H1 (cell line): ENCODE measurements at regions not wholly inside any gene's neighbourhood (a gene's known extent, or its start where the extent isn't known, plus 50 kb on each side); places are given as distances from the start of the nearest gene placed in this dataset.

Experiments used
- CTCF ChIA-PET: fragments of 300-600 bp; sonication (Branson Sonifier 250); formaldehyde crosslinking; loops from one replicate; lab custom pipeline; 2021; ENCODE audit not compliant: partially characterized antibody; lab: Charles Lee
- POLR2A ChIA-PET: fragments of 300-600 bp; sonication (Branson Sonifier 250); formaldehyde crosslinking; loops from one replicate; lab custom pipeline; 2021; ENCODE audit warnings: inconsistent platforms; ENCODE audit not compliant: partially characterized antibody; lab: Charles Lee
- DNase-seq, 2 experiments: peaks; one replicate each; pipeline versions ENCODE4 v3.0.0 to v3.0.0-alpha.2; 2010 to 2022; ENCODE audit warnings: low spot score in 2 of 2, low read depth in 1 of 2, mixed read lengths in 1 of 2
- FAIRE-seq: peaks from 2 replicates; lab custom pipeline; 2011; peaks lifted over from hg19 to GRCh38; lab: Jason Lieb, UNC
- H2AFZ ChIP-seq: 2 replicates; pipeline ENCODE4 v1.8.1; 2012; ENCODE audit warnings: low read length, inconsistent platforms
- H2AK5ac ChIP-seq: 2 replicates; pipeline ENCODE4 v1.6.1; 2013; ENCODE audit warnings: low read depth, low read length
- H2BK120ac ChIP-seq: replicated peaks from 2 replicates; pipeline ENCODE3; 2013; ENCODE audit warnings: low read depth, low read length, inconsistent platforms
- H2BK12ac ChIP-seq: 2 replicates; pipeline ENCODE4 v1.6.1; 2013; ENCODE audit warnings: low read depth, low read length
- H2BK15ac ChIP-seq: 2 replicates; pipeline ENCODE4 v1.6.1; 2013; ENCODE audit warnings: low read length
- H2BK20ac ChIP-seq: 2 replicates; pipeline ENCODE4 v1.6.1; 2013; ENCODE audit warnings: low read length
- H2BK5ac ChIP-seq: 2 replicates; pipeline ENCODE4 v1.6.1; 2013; ENCODE audit warnings: low read depth, low read length
- H3K14ac ChIP-seq: 2 replicates; pipeline ENCODE4 v1.6.1; 2013; ENCODE audit warnings: inconsistent platforms; ENCODE audit not compliant: insufficient read length
- H3K18ac ChIP-seq: 2 replicates; pipeline ENCODE4 v1.6.1; 2013; ENCODE audit warnings: low read length; ENCODE audit errors: extremely low read depth
- H3K23ac ChIP-seq: 2 replicates; pipeline ENCODE4 v1.6.1; 2013; ENCODE audit warnings: inconsistent platforms; ENCODE audit not compliant: insufficient read length
- H3K23me2 ChIP-seq: 2 replicates; pipeline ENCODE4 v1.6.1; 2013; ENCODE audit warnings: low read depth, low read length
- H3K27ac ChIP-seq: 2 replicates; pipeline ENCODE4 v1.6.1; 2011; ENCODE audit warnings: low read depth, low read length, inconsistent platforms
- H3K27me3 ChIP-seq, 4 experiments: replicated peaks in 1 of 4; 1 replicate in 1 of 4; 2 replicates in 3 of 4; pipeline versions ENCODE4 v1.6.1 to v1.8.1; 2011 to 2013; ENCODE audit warnings: low read length in 3 of 4, mild to moderate bottlenecking in 3 of 4, inconsistent platforms in 2 of 4, mixed read lengths in 2 of 4, moderate library complexity in 1 of 4; ENCODE audit not compliant: control insufficient read depth in 3 of 4, insufficient read depth in 3 of 4; ENCODE audit errors: extremely low read depth in 1 of 4
- H3K36me3 ChIP-seq, 4 experiments: 2 replicates each; pipeline versions ENCODE4 v1.6.1 to v1.8.1; 2011 to 2013; ENCODE audit warnings: mild to moderate bottlenecking in 4 of 4, low read length in 3 of 4, moderate library complexity in 2 of 4, control low read depth in 1 of 4, inconsistent platforms in 1 of 4; ENCODE audit not compliant: insufficient read depth in 4 of 4, control insufficient read depth in 2 of 4
- H3K4ac ChIP-seq: replicated peaks from 2 replicates; pipeline ENCODE3; 2013; ENCODE audit warnings: low read length, low read depth, mixed read lengths, inconsistent platforms; ENCODE audit not compliant: insufficient read length
- H3K4me1 ChIP-seq, 4 experiments: replicated peaks in 1 of 4; 1 replicate in 1 of 4; 2 replicates in 3 of 4; pipeline versions ENCODE4 v1.6.1 to v1.8.1; 2011 to 2013; ENCODE audit warnings: low read length in 3 of 4, inconsistent platforms in 2 of 4, mixed read lengths in 1 of 4; ENCODE audit not compliant: insufficient read depth in 4 of 4, control insufficient read depth in 3 of 4
- H3K4me2 ChIP-seq, 2 experiments: 2 replicates each; pipeline versions ENCODE4 v1.6.1 to v1.8.1; 2011 to 2013; ENCODE audit warnings: low read depth in 2 of 2, low read length in 2 of 2, control low read depth in 1 of 2, inconsistent platforms in 1 of 2, mild to moderate bottlenecking in 1 of 2; ENCODE audit not compliant: insufficient read depth in 1 of 2
- H3K4me3 ChIP-seq, 4 experiments: fragments of 200-600, 300-600 bp in 1 of 4; sonication (generic), shearing (Covaris generic), sonication (Bioruptor Twin) in 1 of 4; 2 replicates each; pipeline versions ENCODE4 v1.5.1 to v1.8.1; 2011 to 2016; ENCODE audit warnings: low read length in 4 of 4, low read depth in 3 of 4, control low read depth in 2 of 4, inconsistent platforms in 2 of 4, mild to moderate bottlenecking in 2 of 4, mixed read lengths in 1 of 4, moderate library complexity in 1 of 4; ENCODE audit not compliant: insufficient read depth in 2 of 4; ENCODE audit errors: extremely low read depth in 1 of 4
- H3K56ac ChIP-seq: replicated peaks from 2 replicates; pipeline ENCODE3; 2013; ENCODE audit warnings: low read depth, mild to moderate bottlenecking, mixed read lengths, low read length, inconsistent platforms; ENCODE audit not compliant: insufficient read length
- H3K79me1 ChIP-seq: 2 replicates; pipeline ENCODE4 v1.6.1; 2013; ENCODE audit warnings: low read depth, low read length, control low read depth
- H3K79me2 ChIP-seq, 2 experiments: 2 replicates each; pipeline versions ENCODE4 v1.6.1 to v1.8.1; 2012 to 2013; ENCODE audit warnings: low read length in 2 of 2, mild to moderate bottlenecking in 2 of 2, inconsistent platforms in 1 of 2; ENCODE audit not compliant: insufficient read depth in 2 of 2, control insufficient read depth in 1 of 2
- H3K9ac ChIP-seq, 4 experiments: replicated peaks in 1 of 4; 1 replicate in 1 of 4; 2 replicates in 3 of 4; pipeline versions ENCODE4 v1.6.1 to v1.8.1; 2011 to 2013; ENCODE audit warnings: low read depth in 3 of 4, low read length in 3 of 4, control low read depth in 2 of 4, mild to moderate bottlenecking in 2 of 4, moderate library complexity in 2 of 4, inconsistent platforms in 1 of 4; ENCODE audit errors: extremely low read depth in 1 of 4
- H3K9me3 ChIP-seq, 2 experiments: 2 replicates each; pipeline versions ENCODE4 v1.6.1 to v1.8.1; 2012 to 2013; ENCODE audit warnings: mild to moderate bottlenecking in 2 of 2, moderate library complexity in 2 of 2, control low read depth in 1 of 2, inconsistent platforms in 1 of 2, low read depth in 1 of 2, low read length in 1 of 2, mixed read lengths in 1 of 2; ENCODE audit not compliant: insufficient read depth in 2 of 2
- H4K20me1 ChIP-seq, 2 experiments: replicated peaks in 1 of 2; 2 replicates each; pipeline versions ENCODE3 to v1.8.1; 2011 to 2013; ENCODE audit warnings: inconsistent platforms in 2 of 2, low read length in 2 of 2, mild to moderate bottlenecking in 1 of 2; ENCODE audit not compliant: insufficient read depth in 2 of 2, control insufficient read depth in 1 of 2
- H4K5ac ChIP-seq: 2 replicates; pipeline ENCODE4 v1.6.1; 2013; ENCODE audit warnings: low read length, low read depth, mixed read lengths, inconsistent platforms; ENCODE audit not compliant: insufficient read length
- H4K8ac ChIP-seq: 2 replicates; pipeline ENCODE4 v1.8.0; 2013; ENCODE audit warnings: mild to moderate bottlenecking, moderate library complexity, low read length, inconsistent platforms; ENCODE audit not compliant: insufficient read depth; ENCODE audit errors: extremely low read depth
- H4K91ac ChIP-seq: replicated peaks from 2 replicates; pipeline ENCODE3; 2013; ENCODE audit warnings: low read length, mixed read lengths, inconsistent platforms; ENCODE audit not compliant: insufficient read length
- CBX8 ChIP-seq: fragments of 300-800, 300-1000 bp; sonication (generic); IDR thresholded peaks from 2 replicates; pipeline ENCODE4 v1.7.1; 2016; ENCODE audit warnings: low read depth, low read length, borderline replicate concordance
- GTF2F1 ChIP-seq: IDR thresholded peaks from 2 replicates; pipeline ENCODE4 v1.6.1; 2012; ENCODE audit warnings: low read depth, low read length, improper control_type of control experiment, borderline replicate concordance
- SP2 ChIP-seq: IDR thresholded peaks from 2 replicates; pipeline ENCODE4 v1.6.1; 2012; ENCODE audit warnings: mild to moderate bottlenecking, low read length, inconsistent platforms
- WGBS, 2 experiments: shearing (Covaris generic) in 1 of 2; methylation state at CpG; one replicate each; pipeline versions ENCODE4 v1.1.6 to v1.1.7; 2013 to 2015; ENCODE audit warnings: low lambda C conversion rate in 2 of 2, mixed read lengths in 2 of 2, inconsistent platforms in 1 of 2, low coverage in 1 of 2, missing lambda C conversion rate in 1 of 2; ENCODE audit not compliant: insufficient replicate concordance in 2 of 2, insufficient coverage in 1 of 2, insufficient read length in 1 of 2; ENCODE audit errors: extremely low coverage in 1 of 2, missing lambda C conversion rate in 1 of 2; 5-methylcytosine and 5-hydroxymethylcytosine counted together

DNA sequence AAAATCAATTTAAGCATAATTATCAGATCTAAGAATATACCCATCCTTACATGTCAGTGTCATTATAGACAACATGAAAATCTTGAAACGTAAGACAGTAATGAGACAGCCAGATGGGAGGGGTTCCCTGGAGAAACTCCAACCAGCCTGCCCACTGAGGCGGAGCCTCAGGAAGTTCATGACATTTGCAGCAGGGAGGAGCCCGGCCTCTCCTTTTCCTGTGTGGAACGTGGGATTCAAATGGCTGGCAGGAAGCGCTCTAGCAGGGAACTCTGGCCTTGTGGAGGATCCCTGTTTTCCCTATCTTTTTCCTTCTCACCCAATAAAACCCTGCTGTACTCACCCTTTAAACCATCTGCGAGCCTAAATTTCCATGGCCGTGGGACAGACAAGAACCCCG is 176.6 kb upstream of the KCNN2 start:
- FAIRE-seq = no peak
- WGBS, 2 experiments = 77% methylated on average over 8 of the region's 8 CpGs; no CpG with 5 or more reads in 1 of the 2 experiments
- H2BK120ac ChIP-seq = no peak overlapping the region
- peak overlapping the region; percentile 74 for H2AFZ ChIP-seq
- TF ChIP-seq SP2 (no peak), CBX8 (no peak), GTF2F1 (no peak)
- TF ChIP-seq, all 59 proteins: peak for 0
- H2BK12ac ChIP-seq = no peak overlapping the region
- no peak overlapping the region for H3K4ac ChIP-seq
- peaks cover 0 to 5% of the 10 kb centered on the region in 2 experiments; a peak in 1 of 4 replicates for H3K9me3 ChIP-seq
- CTCF ChIA-PET = no interaction called here
- H3K23me2 ChIP-seq = no peaks in the 10 kb centered on the region
- H4K8ac ChIP-seq = no peak overlapping the region
- no peak overlapping the region for H3K23ac ChIP-seq
- no peaks in the 10 kb centered on the region for H4K20me1 ChIP-seq
- DNase-seq = no peak
- H3K27me3 ChIP-seq = no peaks in the 10 kb centered on the region
- no peak overlapping the region for H3K4me3 ChIP-seq
- H3K56ac ChIP-seq = no peak overlapping the region
- H3K79me2 ChIP-seq = no peaks in the 10 kb centered on the region
- no peak overlapping the region for H3K9ac ChIP-seq
- H3K4me1 ChIP-seq = no peaks in the 10 kb centered on the region
- H4K5ac ChIP-seq = no peak overlapping the region
- no peak overlapping the region for H3K14ac ChIP-seq
- no peak overlapping the region for H2BK20ac ChIP-seq
- no peak overlapping the region for H2BK15ac ChIP-seq
- H2AK5ac ChIP-seq = no peak overlapping the region
- POLR2A ChIA-PET = no interaction called here
- H2BK5ac ChIP-seq = no peak overlapping the region
- no peak overlapping the region for H4K91ac ChIP-seq
- no peak overlapping the region for H3K18ac ChIP-seq
- no peaks in the 10 kb centered on the region for H3K79me1 ChIP-seq
- no peak overlapping the region for H3K27ac ChIP-seq
- H3K36me3 ChIP-seq = no peaks in the 10 kb centered on the region; a peak in 1 of 8 replicates
- no peak overlapping the region for H3K4me2 ChIP-seq
